Type B pancreatic cell (in vitro differentiated cells): ENCODE measurements at regions not wholly inside any gene's neighbourhood (a gene's known extent, or its start where the extent isn't known, plus 50 kb on each side); places are given as distances from the start of the nearest gene placed in this dataset.

Experiments used
- DNase-seq: peaks from one replicate; pipeline ENCODE4 v3.0.0; 2021; ENCODE audit warnings: mixed read lengths; ENCODE audit not compliant: unreplicated experiment; ENCODE audit errors: extremely low spot score
- H3K27ac Mint-ChIP-seq: 2 replicates; pipeline ENCODE4 v1.8.0; 2021; ENCODE audit warnings: mild to moderate bottlenecking, mixed read lengths
- H3K27me3 Mint-ChIP-seq: 2 replicates; pipeline ENCODE4 v1.8.0; 2021; ENCODE audit warnings: mixed read lengths
- H3K36me3 Mint-ChIP-seq: 2 replicates; pipeline ENCODE4 v1.8.0; 2021; ENCODE audit warnings: mixed read lengths
- H3K4me1 Mint-ChIP-seq: one replicate; pipeline ENCODE4 v1.8.0; 2021; ENCODE audit warnings: mixed read lengths; ENCODE audit not compliant: unreplicated experiment
- H3K4me3 Mint-ChIP-seq: 2 replicates; pipeline ENCODE4 v1.8.0; 2021; ENCODE audit warnings: mild to moderate bottlenecking, mixed read lengths
- H3K9me3 Mint-ChIP-seq: 2 replicates; pipeline ENCODE4 v1.8.0; 2021; ENCODE audit warnings: mixed read lengths
- CTCF ChIP-seq: fragments of 200-600 bp; sonication (generic); conservative IDR thresholded peaks from 2 replicates; pipeline ENCODE4 v1.5.0; 2021; ENCODE audit warnings: antibody characterized with exemption, mild to moderate bottlenecking

GRCh38 chr7:116142850-116143249, 67.5 kb upstream of the TES start:
- DNase-seq, result no peak
- H3K9me3 Mint-ChIP-seq, result peaks cover 6% of the 10 kb centered on the region

GRCh38 chr7:116145245-116145852, 65.0 kb upstream of the TES start:
- peaks cover 15% of the 10 kb centered on the region for H3K4me1 Mint-ChIP-seq
- no peak overlapping the region for H3K27ac Mint-ChIP-seq
- no peaks in the 10 kb centered on the region for H3K27me3 Mint-ChIP-seq
- no peaks in the 10 kb centered on the region for H3K36me3 Mint-ChIP-seq
- H3K9me3 Mint-ChIP-seq, result peaks cover 5% of the 10 kb centered on the region
- H3K4me3 Mint-ChIP-seq, result no peak overlapping the region
- TF ChIP-seq CTCF, result no peak
- no peak for DNase-seq

More at GRCh38 chr7:116142850-116143249, 67.5 kb upstream of the TES start:
- Mint-ChIP-seq H3K27ac (no peak overlapping the region), H3K4me1 (peaks cover 36% of the 10 kb centered on the region), H3K4me3 (no peak overlapping the region), H3K36me3 (peaks cover 4% of the 10 kb centered on the region), H3K27me3 (no peaks in the 10 kb centered on the region)
- no peak for TF ChIP-seq CTCF

- Mint-ChIP-seq H3K36me3 (no peaks in the 10 kb centered on the region), H3K4me1 (peaks cover 11% of the 10 kb centered on the region), H3K27me3 (no peaks in the 10 kb centered on the region), H3K4me3 (no peak overlapping the region), H3K27ac (no peak overlapping the region), H3K9me3 (peaks cover 5% of the 10 kb centered on the region)
- no peak for TF ChIP-seq CTCF
- no peak for DNase-seq
Observed at GRCh38 chr7:116148108-116148507, 62.2 kb upstream of the TES start.

GRCh38 chr7:116148626-116149025, 61.7 kb upstream of the TES start:
- Mint-ChIP-seq H3K36me3 (no peaks in the 10 kb centered on the region), H3K4me3 (no peak overlapping the region), H3K27me3 (no peaks in the 10 kb centered on the region), H3K27ac (no peak overlapping the region), H3K4me1 (peaks cover 11% of the 10 kb centered on the region), H3K9me3 (peaks cover 5% of the 10 kb centered on the region)
- no peak for TF ChIP-seq CTCF
- DNase-seq, result no peak

- DNase-seq, result no peak
- Mint-ChIP-seq H3K9me3 (peaks cover 5% of the 10 kb centered on the region), H3K4me1 (peaks cover 5% of the 10 kb centered on the region), H3K27me3 (no peaks in the 10 kb centered on the region), H3K4me3 (no peak overlapping the region), H3K36me3 (no peaks in the 10 kb centered on the region), H3K27ac (no peak overlapping the region)
- TF ChIP-seq CTCF, result no peak
Observed at GRCh38 chr7:116150588-116150987, 59.8 kb upstream of the TES start.

GRCh38 chr7:116152276-116152675, 58.1 kb upstream of the TES start:
- Mint-ChIP-seq H3K9me3 (peaks cover 5% of the 10 kb centered on the region), H3K27me3 (no peaks in the 10 kb centered on the region), H3K27ac (no peak overlapping the region), H3K4me1 (peaks cover 5% of the 10 kb centered on the region), H3K4me3 (no peak overlapping the region), H3K36me3 (no peaks in the 10 kb centered on the region)
- TF ChIP-seq CTCF, result no peak
- no peak for DNase-seq
